Natural killer cell (primary cell): ENCODE measurements at regions not wholly inside any gene's neighbourhood (a gene's known extent, or its start where the extent isn't known, plus 50 kb on each side); places are given as distances from the start of the nearest gene placed in this dataset.

Experiments
- ATAC-seq, 3 donors: fragments of 150-1000 bp in 2 of 3; fragments of 200-7000 bp in 1 of 3; cut with Tn5 transposase; 1 replicate in 1 of 3; 2 replicates in 2 of 3; pipeline ENCODE4 v1.10.0; 2021; ENCODE audit warnings: mild to moderate bottlenecking in 2 of 3, moderate library complexity in 2 of 3
- DNase-seq, 2 donors: peaks; one replicate each; pipeline versions ENCODE4 v3.0.0 to v3.0.0-alpha.2; 2013 to 2021; ENCODE audit warnings: mixed read lengths in 1 of 2
- H3K27ac ChIP-seq: one replicate; pipeline ENCODE4 v1.5.1; 2013; ENCODE audit warnings: mild to moderate bottlenecking, low read length
- H3K27me3 ChIP-seq: one replicate; pipeline ENCODE4 v1.6.1; 2013; ENCODE audit warnings: low read length; ENCODE audit not compliant: control insufficient read depth, insufficient read depth
- H3K36me3 ChIP-seq: one replicate; pipeline ENCODE4 v1.6.1; 2013; ENCODE audit warnings: low read length; ENCODE audit not compliant: control insufficient read depth, insufficient read depth
- H3K4me1 ChIP-seq: one replicate; pipeline ENCODE4 v1.6.1; 2013; ENCODE audit warnings: low read length; ENCODE audit not compliant: control insufficient read depth, insufficient read depth
- H3K4me3 ChIP-seq: one replicate; pipeline ENCODE4 v1.5.1; 2013; ENCODE audit warnings: low read length
- H3K9me3 ChIP-seq: one replicate; pipeline ENCODE4 v1.6.1; 2013; ENCODE audit warnings: low read length; ENCODE audit not compliant: control insufficient read depth, insufficient read depth
- H3K27ac Mint-ChIP-seq, 2 donors: one replicate each; pipeline ENCODE4 v1.8.0; 2022; ENCODE audit warnings: mild to moderate bottlenecking in 2 of 2, mixed read lengths in 2 of 2, moderate library complexity in 1 of 2
- H3K27me3 Mint-ChIP-seq, 2 donors: one replicate each; pipeline ENCODE4 v1.8.0; 2022; ENCODE audit warnings: low read depth in 2 of 2, mixed read lengths in 2 of 2
- H3K36me3 Mint-ChIP-seq: one replicate; pipeline ENCODE4 v1.8.0; 2022; ENCODE audit warnings: mixed read lengths
- H3K4me1 Mint-ChIP-seq, 2 donors: one replicate each; pipeline ENCODE4 v1.8.0; 2022; ENCODE audit warnings: mixed read lengths in 2 of 2
- H3K4me3 Mint-ChIP-seq: one replicate; pipeline ENCODE4 v1.8.0; 2022; ENCODE audit warnings: mild to moderate bottlenecking, moderate library complexity, mixed read lengths
- H3K9me3 Mint-ChIP-seq, 2 donors: one replicate each; pipeline ENCODE4 v1.8.0; 2022; ENCODE audit warnings: mixed read lengths in 2 of 2
- WGBS: methylation state at CpG from one replicate; pipeline ENCODE4 v1.1.7; 2013; ENCODE audit warnings: missing lambda C conversion rate; ENCODE audit not compliant: insufficient coverage; 5-methylcytosine and 5-hydroxymethylcytosine counted together
- intact Hi-C: fragments of 100-400 bp; cut with micrococcal nuclease; formaldehyde crosslinking; loops from one replicate; pipeline ENCODE4 v1.14.2; 2022
- TF ChIP-seq, protein P1 (sequence below): fragments of 200-600 bp; IDR thresholded peaks from one replicate; pipeline ENCODE4 v1.8.0; 2022; ENCODE audit warnings: antibody characterized with exemption

DNA sequence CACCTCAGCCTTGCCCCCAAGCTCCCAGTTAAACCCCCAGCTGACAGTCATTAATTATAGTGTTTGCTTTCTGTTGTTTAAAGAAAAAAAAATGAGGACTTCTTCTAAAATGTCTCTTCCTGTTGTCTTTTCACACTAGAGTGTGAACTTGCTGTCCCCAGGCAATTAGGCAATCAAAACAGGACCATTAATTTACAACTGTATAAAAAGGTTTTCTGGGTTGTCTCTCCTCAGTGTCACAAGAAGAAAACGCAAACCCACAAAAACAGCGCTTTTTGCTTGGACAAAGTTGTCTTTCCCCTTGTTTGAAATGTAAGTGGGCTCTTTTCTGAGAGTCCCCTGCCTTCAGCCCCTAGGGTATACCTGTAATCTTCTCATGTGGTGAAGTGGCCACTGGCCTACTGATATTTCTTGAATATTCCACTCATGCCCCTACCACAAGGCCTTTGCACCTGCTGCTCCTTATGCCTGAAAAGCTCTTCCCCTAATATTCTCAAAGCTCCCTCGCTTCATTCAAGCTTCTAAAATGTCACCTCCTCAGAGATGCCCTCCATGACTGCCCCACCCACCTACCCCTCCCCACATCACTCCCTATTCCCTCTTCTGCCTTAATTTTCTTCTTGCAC, 158.9 kb upstream of the PWP1 start:
- 83% methylated on average over 3 of the region's 3 CpGs for WGBS
- Histone ChIP-seq H3K4me3 (no peak overlapping the region), H3K9me3 (no peaks in the 10 kb centered on the region), H3K27me3 (no peaks in the 10 kb centered on the region), H3K36me3 (no peaks in the 10 kb centered on the region), H3K4me1 (peaks cover 18% of the 10 kb centered on the region), H3K27ac (peak overlapping the region; percentile 54)
- Mint-ChIP-seq H3K4me1 (peaks cover 17 to 20% of the 10 kb centered on the region in 2 donors), H3K4me3 (peak overlapping the region; percentile 61), H3K27ac (peak overlapping the region; percentile 70 to 75), H3K9me3 (peaks cover 1% of the 10 kb centered on the region in 2 donors), H3K27me3 (no peaks in the 10 kb centered on the region), H3K36me3 (no peaks in the 10 kb centered on the region)
- TF ChIP-seq, protein P1, sequence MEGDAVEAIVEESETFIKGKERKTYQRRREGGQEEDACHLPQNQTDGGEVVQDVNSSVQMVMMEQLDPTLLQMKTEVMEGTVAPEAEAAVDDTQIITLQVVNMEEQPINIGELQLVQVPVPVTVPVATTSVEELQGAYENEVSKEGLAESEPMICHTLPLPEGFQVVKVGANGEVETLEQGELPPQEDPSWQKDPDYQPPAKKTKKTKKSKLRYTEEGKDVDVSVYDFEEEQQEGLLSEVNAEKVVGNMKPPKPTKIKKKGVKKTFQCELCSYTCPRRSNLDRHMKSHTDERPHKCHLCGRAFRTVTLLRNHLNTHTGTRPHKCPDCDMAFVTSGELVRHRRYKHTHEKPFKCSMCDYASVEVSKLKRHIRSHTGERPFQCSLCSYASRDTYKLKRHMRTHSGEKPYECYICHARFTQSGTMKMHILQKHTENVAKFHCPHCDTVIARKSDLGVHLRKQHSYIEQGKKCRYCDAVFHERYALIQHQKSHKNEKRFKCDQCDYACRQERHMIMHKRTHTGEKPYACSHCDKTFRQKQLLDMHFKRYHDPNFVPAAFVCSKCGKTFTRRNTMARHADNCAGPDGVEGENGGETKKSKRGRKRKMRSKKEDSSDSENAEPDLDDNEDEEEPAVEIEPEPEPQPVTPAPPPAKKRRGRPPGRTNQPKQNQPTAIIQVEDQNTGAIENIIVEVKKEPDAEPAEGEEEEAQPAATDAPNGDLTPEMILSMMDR, result no peak
- DNase-seq, result no peak
- peak in 2 of 3 donors; percentile 42 to 64 for ATAC-seq
- intact Hi-C loops, result no loop called here

DNA sequence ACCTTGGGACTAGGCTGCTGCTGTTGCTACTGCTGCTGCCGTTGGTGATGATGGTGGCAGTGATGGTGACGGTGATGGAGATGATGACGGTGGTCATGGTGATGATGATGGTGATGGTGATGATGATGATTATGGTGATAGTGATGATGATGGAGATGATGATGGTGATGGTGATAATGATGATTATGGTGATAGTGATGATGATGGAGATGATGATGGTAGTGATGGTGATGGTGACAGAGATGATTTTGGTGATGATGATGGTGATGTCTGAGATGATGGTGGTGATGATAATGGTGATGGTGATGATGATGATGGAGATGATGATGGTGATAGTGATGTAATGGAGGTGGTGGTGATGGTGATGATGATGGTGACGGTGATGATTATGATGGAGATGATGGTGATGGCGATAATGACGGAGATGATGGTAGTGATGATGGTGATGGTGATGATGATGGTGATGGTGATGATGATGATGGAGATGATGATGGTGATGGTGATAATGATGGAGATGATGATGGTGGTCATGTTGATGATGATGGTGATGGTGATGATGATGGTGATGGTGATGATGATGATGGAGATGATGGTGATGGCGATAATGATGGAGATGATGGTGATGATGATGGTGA, 156.8 kb upstream of the PWP1 start:
- peaks cover 0 to 2% of the 10 kb centered on the region in 2 donors for H3K9me3 Mint-ChIP-seq
- DNase-seq (no peak), ATAC-seq (no peak)
- no peaks in the 10 kb centered on the region for H3K36me3 Mint-ChIP-seq
- peaks cover 26 to 30% of the 10 kb centered on the region in 2 donors for H3K4me1 Mint-ChIP-seq
- no peaks in the 10 kb centered on the region for H3K36me3 ChIP-seq
- intact Hi-C loops, result no loop called here
- TF ChIP-seq, protein P1, result no peak
- H3K27me3 ChIP-seq, result no peaks in the 10 kb centered on the region
- no peak overlapping the region for H3K4me3 Mint-ChIP-seq
- H3K9me3 ChIP-seq, result no peaks in the 10 kb centered on the region
- no peak overlapping the region for H3K27ac Mint-ChIP-seq
- H3K27ac ChIP-seq, result no peak overlapping the region
- H3K4me3 ChIP-seq, result no peak overlapping the region
- no peaks in the 10 kb centered on the region for H3K27me3 Mint-ChIP-seq
- WGBS, result 98% methylated on average over 7 of the region's 7 CpGs
- H3K4me1 ChIP-seq, result peaks cover 18% of the 10 kb centered on the region

DNA sequence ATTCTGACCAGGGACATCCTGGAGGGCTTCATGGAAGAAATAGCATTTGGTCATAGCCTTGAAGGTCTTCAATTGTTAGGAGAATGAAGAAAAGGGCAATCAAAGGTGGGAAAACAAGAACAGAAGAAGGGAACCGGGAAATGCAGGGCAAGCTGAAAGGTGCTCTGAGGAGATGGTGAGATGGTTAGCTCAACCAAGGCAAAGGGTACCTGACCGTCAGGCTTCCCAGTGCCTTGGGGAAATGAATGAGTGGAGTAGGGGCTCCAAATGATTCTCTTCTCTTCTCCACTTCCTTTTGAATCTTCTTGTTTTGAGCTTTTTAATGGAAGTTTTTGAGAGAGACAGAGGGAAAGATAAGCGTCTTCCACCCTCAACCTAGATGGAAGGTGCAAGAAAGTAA, 155.6 kb upstream of the PWP1 start:
- H3K27me3 ChIP-seq, result no peaks in the 10 kb centered on the region
- WGBS, result 98% methylated on average over 2 of the region's 3 CpGs
- H3K4me1 Mint-ChIP-seq, result peaks cover 26 to 30% of the 10 kb centered on the region in 2 donors
- peaks cover 0 to 2% of the 10 kb centered on the region in 2 donors for H3K9me3 Mint-ChIP-seq
- H3K4me3 Mint-ChIP-seq, result no peak overlapping the region
- intact Hi-C loops, result no loop called here
- H3K27me3 Mint-ChIP-seq, result no peaks in the 10 kb centered on the region
- DNase-seq (no peak), ATAC-seq (no peak)
- no peaks in the 10 kb centered on the region for H3K36me3 ChIP-seq
- H3K4me1 ChIP-seq, result peaks cover 17% of the 10 kb centered on the region
- no peak overlapping the region for H3K27ac ChIP-seq
- H3K27ac Mint-ChIP-seq, result no peak overlapping the region
- TF ChIP-seq, protein P1, result no peak
- H3K36me3 Mint-ChIP-seq, result no peaks in the 10 kb centered on the region
- H3K4me3 ChIP-seq, result no peak overlapping the region
- H3K9me3 ChIP-seq, result no peaks in the 10 kb centered on the region
